GM23338 (cell line): ENCODE measurements at regions not wholly inside any gene's neighbourhood (a gene's known extent, or its start where the extent isn't known, plus 50 kb on each side); places are given as distances from the start of the nearest gene placed in this dataset.

Experiments used
- ATAC-seq: fragments of 200-7000 bp; cut with Tn5 transposase; 3 replicates; pipeline ENCODE4 v1.9.1; 2020
- DNase-seq: peaks from one replicate; pipeline ENCODE4 v3.0.0-alpha.2; 2015; ENCODE audit warnings: low spot score
- H2AFZ ChIP-seq: fragments of 200-600 bp; sonication (generic); 2 replicates; pipeline ENCODE4 v1.8.0; 2016; ENCODE audit warnings: antibody characterized with exemption, mild to moderate bottlenecking, moderate library complexity
- H3F3A ChIP-seq: fragments of 200-600 bp; sonication (generic); replicated peaks from 2 replicates; pipeline ENCODE4 v1.8.0; 2017; ENCODE audit warnings: antibody characterized with exemption, mixed run types, low read depth
- H3K27ac ChIP-seq: fragments of 200-600 bp; sonication (generic); 2 replicates; pipeline ENCODE4 v1.6.1; 2016; ENCODE audit warnings: low read depth
- H3K27me3 ChIP-seq: fragments of 200-600 bp; sonication (generic); 2 replicates; pipeline ENCODE4 v1.8.0; 2016; ENCODE audit warnings: mild to moderate bottlenecking, mixed run types, moderate library complexity; ENCODE audit not compliant: insufficient read depth
- H3K36me3 ChIP-seq: fragments of 200-600 bp; sonication (generic); 2 replicates; pipeline ENCODE4 v1.8.0; 2016; ENCODE audit warnings: mild to moderate bottlenecking; ENCODE audit not compliant: insufficient read depth
- H3K4me1 ChIP-seq: fragments of 200-600 bp; sonication (generic); 2 replicates; pipeline ENCODE4 v1.8.0; 2016; ENCODE audit warnings: mild to moderate bottlenecking, moderate library complexity; ENCODE audit not compliant: insufficient read depth
- H3K4me2 ChIP-seq: fragments of 200-600 bp; sonication (generic); 2 replicates; pipeline ENCODE4 v1.7.1; 2017; ENCODE audit warnings: mixed run types
- H3K4me3 ChIP-seq: fragments of 200-600 bp; sonication (generic); 2 replicates; pipeline ENCODE4 v1.6.1; 2016; ENCODE audit warnings: mixed run types
- H3K79me2 ChIP-seq: fragments of 200-600 bp; sonication (generic); replicated peaks from 2 replicates; pipeline ENCODE4 v1.8.0; 2017; ENCODE audit warnings: mild to moderate bottlenecking; ENCODE audit not compliant: insufficient read depth
- H3K9me2 ChIP-seq: fragments of 200-600 bp; sonication (generic); 2 replicates; pipeline ENCODE4 v1.8.0; 2017; ENCODE audit not compliant: insufficient read depth
- H4K20me1 ChIP-seq: fragments of 200-600 bp; sonication (generic); replicated peaks from 2 replicates; pipeline ENCODE4 v1.8.0; 2017; ENCODE audit warnings: mild to moderate bottlenecking; ENCODE audit not compliant: insufficient read depth
- H3K27ac Mint-ChIP-seq: 2 replicates; pipeline ENCODE4 v1.8.0; 2020; ENCODE audit warnings: inconsistent platforms, mild to moderate bottlenecking, moderate library complexity, mixed read lengths
- H3K27me3 Mint-ChIP-seq: 3 replicates; pipeline ENCODE4 v1.8.0; 2022; ENCODE audit warnings: low read depth, mild to moderate bottlenecking, moderate library complexity, mixed read lengths, inconsistent platforms; ENCODE audit not compliant: insufficient read depth, poor library complexity
- H3K36me3 Mint-ChIP-seq: 3 replicates; pipeline ENCODE4 v1.8.0; 2021; ENCODE audit warnings: low read depth, mild to moderate bottlenecking, inconsistent platforms, moderate library complexity, mixed read lengths
- H3K4me1 Mint-ChIP-seq: 3 replicates; pipeline ENCODE4 v1.8.0; 2020; ENCODE audit warnings: mild to moderate bottlenecking, inconsistent platforms, mixed read lengths
- H3K4me3 Mint-ChIP-seq: 3 replicates; pipeline ENCODE4 v1.8.0; 2021; ENCODE audit warnings: moderate library complexity, mild to moderate bottlenecking, inconsistent platforms, mixed read lengths
- H3K9me3 Mint-ChIP-seq: 3 replicates; pipeline ENCODE4 v1.8.0; 2020; ENCODE audit warnings: moderate library complexity, mild to moderate bottlenecking, inconsistent platforms, mixed read lengths
- CREB1 ChIP-seq: fragments of 250-450 bp; sonication (Bioruptor Pico); IDR thresholded peaks from 2 replicates; pipeline ENCODE4 v1.5.0; 2020; ENCODE audit warnings: low read depth, mild to moderate bottlenecking, moderate library complexity
- CTCF ChIP-seq, 2 experiments: fragments of 200-600 bp in 1 of 2; sonication (generic) in 1 of 2; conservative IDR thresholded peaks; 2 replicates each; pipeline versions ENCODE4 v1.5.1 to v1.6.1; 2016 to 2017; ENCODE audit warnings: antibody characterized with exemption in 2 of 2, low read depth in 2 of 2, mild to moderate bottlenecking in 2 of 2, moderate library complexity in 1 of 2
- ETS1 ChIP-seq: IDR thresholded peaks from 2 replicates; pipeline ENCODE4 v1.6.1; 2016; ENCODE audit warnings: antibody characterized with exemption
- EZH2 ChIP-seq: fragments of 200-600 bp; sonication (generic); IDR thresholded peaks from one replicate; pipeline ENCODE4 v1.8.0; 2017; ENCODE audit warnings: antibody characterized with exemption, mild to moderate bottlenecking, low read depth; ENCODE audit not compliant: unreplicated experiment
- EZH2phosphoT487 ChIP-seq: fragments of 200-600 bp; sonication (generic); IDR thresholded peaks from one replicate; pipeline ENCODE4 v1.8.1; 2018; ENCODE audit warnings: antibody characterized with exemption; ENCODE audit not compliant: unreplicated experiment
- JUNB ChIP-seq: IDR thresholded peaks from one replicate; pipeline ENCODE4 v1.6.1; 2016; ENCODE audit warnings: antibody characterized with exemption; ENCODE audit not compliant: unreplicated experiment
- NANOG ChIP-seq: IDR thresholded peaks from 2 replicates; pipeline ENCODE4 v1.6.1; 2016; ENCODE audit warnings: antibody characterized with exemption, borderline replicate concordance
- POLR2AphosphoS5 ChIP-seq: IDR thresholded peaks from 2 replicates; pipeline ENCODE4 v1.6.1; 2016; ENCODE audit warnings: antibody characterized with exemption, low read depth
- REST ChIP-seq: IDR thresholded peaks from one replicate; pipeline ENCODE4 v1.6.1; 2018; ENCODE audit warnings: antibody characterized with exemption; ENCODE audit not compliant: unreplicated experiment
- STAT1 ChIP-seq: IDR thresholded peaks from one replicate; pipeline ENCODE4 v1.6.1; 2016; ENCODE audit warnings: antibody characterized with exemption; ENCODE audit not compliant: unreplicated experiment
- ZNF114 ChIP-seq: fragments of 250-450 bp; sonication (Bioruptor Pico); IDR thresholded peaks from 2 replicates; pipeline ENCODE4 v1.5.0; 2020; ENCODE audit warnings: mild to moderate bottlenecking, moderate library complexity
- ZNF331 ChIP-seq: fragments of 250-450 bp; sonication (Bioruptor Pico); IDR thresholded peaks from 2 replicates; pipeline ENCODE4 v1.5.0; 2020; ENCODE audit warnings: low read depth, mild to moderate bottlenecking, moderate library complexity
- ZNF462 ChIP-seq: fragments of 250-450 bp; sonication (Bioruptor Pico); IDR thresholded peaks from 2 replicates; pipeline ENCODE4 v1.5.0; 2020; ENCODE audit warnings: mild to moderate bottlenecking, moderate library complexity

- Histone ChIP-seq H3K4me2 (no peak overlapping the region), H3F3A (no peaks in the 10 kb centered on the region), H3K4me1 (peaks cover 37% of the 10 kb centered on the region), H3K27me3 (no peaks in the 10 kb centered on the region), H2AFZ (no peak overlapping the region), H3K79me2 (no peaks in the 10 kb centered on the region), H3K36me3 (no peaks in the 10 kb centered on the region), H3K9me2 (peaks cover 15% of the 10 kb centered on the region), H3K27ac (no peak overlapping the region), H4K20me1 (no peaks in the 10 kb centered on the region), H3K4me3 (no peak overlapping the region)
- H3K27me3 Mint-ChIP-seq, result peaks cover 2% of the 10 kb centered on the region
- H3K27ac Mint-ChIP-seq, result no peak overlapping the region
- TF ChIP-seq JUNB, result no peak
- no peak for TF ChIP-seq REST
- TF ChIP-seq ZNF462 (CRISPR knock-in tag), result no peak
- TF ChIP-seq POLR2AphosphoS5, result no peak
- TF ChIP-seq CREB1 (CRISPR knock-in tag), result no peak
- no peak for TF ChIP-seq ZNF114 (CRISPR knock-in tag)
- no peak for TF ChIP-seq NANOG
- no peak for TF ChIP-seq CTCF (conservative IDR thresholded peaks at IDR 0.05; ENCODE audit: low read depth in 2 of 2)
- TF ChIP-seq STAT1, result no peak
- TF ChIP-seq ETS1, result no peak
- TF ChIP-seq ZNF331 (CRISPR knock-in tag), result no peak
- no peak for TF ChIP-seq EZH2phosphoT487
- TF ChIP-seq EZH2, result no peak
- ATAC-seq (no peak), DNase-seq (no peak)
- no peaks in the 10 kb centered on the region for H3K36me3 Mint-ChIP-seq
- no peak overlapping the region for H3K4me3 Mint-ChIP-seq
- peaks cover 38% of the 10 kb centered on the region for H3K4me1 Mint-ChIP-seq
- H3K9me3 Mint-ChIP-seq, result peaks cover 6% of the 10 kb centered on the region; the same call in 2 of the 3 replicates
Observed at GRCh38 chr10:123604506-123604905, 61.6 kb upstream of the GPR26 start.
